DMS53 treated with DMSO at 0.1 percent for 48 hours (cell line): ENCODE measurements at regions not wholly inside any gene's neighbourhood (a gene's known extent, or its start where the extent isn't known, plus 50 kb on each side); places are given as distances from the start of the nearest gene placed in this dataset.

ENCODE experiments used
- DNase-seq: peaks from one replicate; lab custom pipeline; 2025; ENCODE audit not compliant: unreplicated experiment; lab: John Stamatoyannopoulos, UW

GRCh38 chr22:26891429-26891828 is 234.0 kb downstream of the MIAT start:
- DNase-seq = no peak

GRCh38 chr22:26892166-26893041 is 235.0 kb downstream of the MIAT start:
- DNase-seq = peak; percentile 71

GRCh38 chr22:26893173-26894110 is 236.1 kb downstream of the MIAT start:
- peak; percentile 34 for DNase-seq

GRCh38 chr22:26894362-26894761 is 237.0 kb downstream of the MIAT start:
- DNase-seq = no peak

GRCh38 chr22:26894766-26895485 is 237.5 kb downstream of the MIAT start:
- DNase-seq = peak; percentile 65

GRCh38 chr22:26897384-26897783 is 240.0 kb downstream of the MIAT start:
- no peak for DNase-seq

GRCh38 chr22:26898946-26899605 is 241.7 kb downstream of the MIAT start:
- no peak for DNase-seq

- no peak for DNase-seq
These were observed 243.4 kb downstream of the MIAT start for GRCh38 chr22:26900787-26901186.

- DNase-seq = no peak
These were observed 243.9 kb downstream of the MIAT start for GRCh38 chr22:26901198-26901816.

GRCh38 chr22:26902401-26903029 is 245.1 kb downstream of the MIAT start:
- no peak for DNase-seq

GRCh38 chr22:26903030-26903856 is 245.9 kb downstream of the MIAT start:
- DNase-seq = no peak

- no peak for DNase-seq
These were observed 247.1 kb downstream of the MIAT start for GRCh38 chr22:26904483-26904882.

- DNase-seq = no peak
These were observed 247.7 kb downstream of the MIAT start for GRCh38 chr22:26905076-26905475.

- no peak for DNase-seq
These were observed 248.3 kb downstream of the MIAT start for GRCh38 chr22:26905640-26906039.

GRCh38 chr22:26906464-26906863 is 249.1 kb downstream of the MIAT start:
- no peak for DNase-seq

- no peak for DNase-seq
These were observed 250.0 kb downstream of the MIAT start for GRCh38 chr22:26907366-26907765.

- DNase-seq = no peak
These were observed 253.5 kb downstream of the MIAT start for GRCh38 chr22:26910845-26911244.

- DNase-seq = no peak
These were observed 255.4 kb downstream of the MIAT start for GRCh38 chr22:26912655-26913345.
